Liver (tissue), 8 donors: ENCODE measurements at regions not wholly inside any gene's neighbourhood (a gene's known extent, or its start where the extent isn't known, plus 50 kb on each side); places are given as distances from the start of the nearest gene placed in this dataset.

ENCODE experiments used
- DNase-seq: peaks from one replicate; pipeline ENCODE4 v3.0.0-alpha.2; 2017; ENCODE audit warnings: low spot score
- H3K27ac ChIP-seq, 2 donors: one replicate each; pipeline ENCODE4 v1.7.0; 2013; ENCODE audit warnings: inconsistent platforms in 2 of 2, low read length in 2 of 2, control low read depth in 1 of 2, low read depth in 1 of 2, mild to moderate bottlenecking in 1 of 2
- H3K27me3 ChIP-seq, 4 donors: one replicate each; pipeline versions ENCODE4 v1.6.1 to v1.7.0; 2013; ENCODE audit warnings: low read length in 3 of 4, inconsistent platforms in 1 of 4, mild to moderate bottlenecking in 1 of 4, moderate library complexity in 1 of 4; ENCODE audit not compliant: control insufficient read depth in 4 of 4, insufficient read depth in 4 of 4
- H3K36me3 ChIP-seq, 4 donors: one replicate each; pipeline versions ENCODE4 v1.6.1 to v1.7.0; 2013; ENCODE audit warnings: low read length in 3 of 4, mild to moderate bottlenecking in 3 of 4, low read depth in 1 of 4, moderate library complexity in 1 of 4; ENCODE audit not compliant: control insufficient read depth in 4 of 4, insufficient read depth in 3 of 4
- H3K4me1 ChIP-seq, 4 donors: one replicate each; pipeline versions ENCODE4 v1.6.1 to v1.7.0; 2013; ENCODE audit warnings: low read length in 3 of 4, mild to moderate bottlenecking in 3 of 4, moderate library complexity in 1 of 4; ENCODE audit not compliant: control insufficient read depth in 4 of 4, insufficient read depth in 4 of 4
- H3K4me3 ChIP-seq, 3 donors: one replicate each; pipeline versions ENCODE4 v1.6.1 to v1.7.0; 2013; ENCODE audit warnings: low read length in 3 of 3, control low read depth in 1 of 3, low read depth in 1 of 3, mild to moderate bottlenecking in 1 of 3
- H3K9ac ChIP-seq, 2 donors: one replicate each; pipeline ENCODE4 v1.7.0; 2013; ENCODE audit warnings: low read length in 2 of 2, mild to moderate bottlenecking in 2 of 2, moderate library complexity in 2 of 2, control low read depth in 1 of 2, low read depth in 1 of 2
- H3K9me3 ChIP-seq, 4 donors: one replicate each; pipeline versions ENCODE4 v1.6.1 to v1.7.0; 2013; ENCODE audit warnings: low read length in 3 of 4; ENCODE audit not compliant: control insufficient read depth in 4 of 4
- ATF3 ChIP-seq: IDR thresholded peaks from 2 replicates; pipeline ENCODE4 v1.6.1; 2016; ENCODE audit warnings: antibody characterized with exemption
- CTCF ChIP-seq: fragments of 150-350 bp; IDR thresholded peaks from 2 replicates; pipeline ENCODE4 v1.5.1; 2017; ENCODE audit warnings: improper control_type of control experiment, low read depth, low read length; ENCODE audit not compliant: missing input control
- EGR1 ChIP-seq, 2 donors: IDR thresholded peaks; 2 replicates each; pipeline ENCODE4 v1.6.1; 2016 to 2018; ENCODE audit warnings: antibody characterized with exemption in 2 of 2, low read depth in 2 of 2
- FOXA1 ChIP-seq: IDR thresholded peaks from 2 replicates; pipeline ENCODE4 v1.6.1; 2016; ENCODE audit warnings: antibody characterized with exemption
- FOXA2 ChIP-seq: IDR thresholded peaks from 2 replicates; pipeline ENCODE4 v1.6.1; 2016; ENCODE audit warnings: antibody characterized with exemption
- GABPA ChIP-seq, 2 donors: IDR thresholded peaks in 1 of 2; conservative IDR thresholded peaks in 1 of 2; 2 replicates each; pipeline ENCODE4 v1.6.1; 2016; ENCODE audit warnings: antibody characterized with exemption in 2 of 2, mild to moderate bottlenecking in 1 of 2, moderate library complexity in 1 of 2
- HNF4A ChIP-seq, 2 donors: conservative IDR thresholded peaks; 2 replicates each; pipeline ENCODE4 v1.6.1; 2016; ENCODE audit warnings: antibody characterized with exemption in 2 of 2, mild to moderate bottlenecking in 2 of 2
- HNF4G ChIP-seq: IDR thresholded peaks from 2 replicates; pipeline ENCODE4 v1.6.1; 2016; ENCODE audit warnings: antibody characterized with exemption
- JUND ChIP-seq, 2 donors: IDR thresholded peaks; 2 replicates each; pipeline ENCODE4 v1.6.1; 2016; ENCODE audit warnings: antibody characterized with exemption in 2 of 2
- NR2F2 ChIP-seq: IDR thresholded peaks from 2 replicates; pipeline ENCODE4 v1.6.1; 2016; ENCODE audit warnings: antibody characterized with exemption
- RAD21 ChIP-seq, 2 donors: IDR thresholded peaks; 2 replicates each; pipeline ENCODE4 v1.6.1; 2016; ENCODE audit warnings: antibody characterized with exemption in 2 of 2, mild to moderate bottlenecking in 2 of 2
- REST ChIP-seq: IDR thresholded peaks from 2 replicates; pipeline ENCODE4 v1.6.1; 2016; ENCODE audit warnings: antibody characterized with exemption, mild to moderate bottlenecking
- RXRA ChIP-seq, 2 donors: IDR thresholded peaks; 2 replicates each; pipeline ENCODE4 v1.6.1; 2017 to 2018; ENCODE audit warnings: antibody characterized with exemption in 2 of 2, mild to moderate bottlenecking in 1 of 2
- SP1 ChIP-seq: IDR thresholded peaks from 2 replicates; pipeline ENCODE4 v1.6.1; 2018; ENCODE audit warnings: antibody characterized with exemption, mild to moderate bottlenecking
- TAF1 ChIP-seq: conservative IDR thresholded peaks from 2 replicates; pipeline ENCODE4 v1.6.1; 2016; ENCODE audit warnings: antibody characterized with exemption, mild to moderate bottlenecking
- YY1 ChIP-seq: IDR thresholded peaks from 2 replicates; pipeline ENCODE4 v1.6.1; 2016; ENCODE audit warnings: antibody characterized with exemption, mild to moderate bottlenecking
- whole genome bisulfite sequencing: extraction: QIAGEN DNeasy Blood & Tissue Kit; methylation state at CpG from one replicate; pipeline ENCODE4 v1.1.7; 2013; 5-methylcytosine and 5-hydroxymethylcytosine counted together
- TF ChIP-seq, protein P1 (sequence below): IDR thresholded peaks from 2 replicates; pipeline ENCODE4 v1.6.1; 2016; ENCODE audit warnings: antibody characterized with exemption
- TF ChIP-seq, protein P2 (sequence below): IDR thresholded peaks from 2 replicates; pipeline ENCODE4 v1.6.1; 2016; ENCODE audit warnings: antibody characterized with exemption
- donor health status: healthy.
- donor health status: healthy.
- donor health status: healthy.
- donor health status: healthy.
- donor health status: healthy.

DNA sequence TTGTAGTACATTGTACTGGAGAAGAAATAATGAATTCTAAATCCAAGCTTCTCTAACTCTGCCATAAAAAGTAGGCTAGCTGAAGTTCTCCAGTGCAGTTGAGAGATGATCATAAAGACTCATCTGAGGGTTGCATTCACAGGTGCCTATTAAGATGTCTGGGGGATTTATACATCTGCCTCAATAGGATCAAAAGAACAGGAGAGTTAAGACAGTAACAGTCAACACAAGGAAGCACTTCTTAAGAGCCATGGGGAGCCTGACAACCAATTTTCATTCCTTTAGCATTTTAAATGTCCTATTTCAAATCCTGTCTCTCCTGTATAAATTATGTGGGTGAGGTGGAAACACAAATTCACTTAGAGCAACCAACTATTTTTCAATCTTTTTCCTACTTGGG lies 432.4 kb upstream of the NWD2 start (continued):
- TF ChIP-seq CTCF (no peak), TAF1 (no peak)

DNA sequence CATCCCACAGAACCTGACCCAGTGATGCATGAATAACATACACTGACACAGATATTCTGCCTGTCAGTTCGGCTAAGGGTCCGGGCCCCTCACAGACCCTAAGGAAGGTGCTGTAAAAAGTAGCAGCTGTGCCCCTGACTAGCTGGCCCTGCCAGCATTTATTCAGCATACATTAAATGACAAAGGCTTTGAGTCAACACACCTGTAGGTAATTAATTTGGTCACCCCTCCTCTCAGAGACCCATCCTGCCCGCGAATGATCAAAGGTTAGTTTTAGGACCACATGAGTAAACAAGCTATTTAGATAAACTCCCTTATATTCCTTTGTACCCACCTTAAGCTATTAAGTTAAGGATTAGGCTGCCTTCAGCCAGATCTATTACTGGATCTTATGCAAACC lies 429.0 kb upstream of the NWD2 start:
- H3K36me3 ChIP-seq: no peaks in the 10 kb centered on the region
- no peaks in the 10 kb centered on the region for H3K27me3 ChIP-seq
- no peak for DNase-seq
- no peaks in the 10 kb centered on the region for H3K4me1 ChIP-seq
- H3K9me3 ChIP-seq: peaks cover 0 to 1% (median 0%) of the 10 kb centered on the region in 4 donors
- H3K4me3 ChIP-seq: no peak overlapping the region
- TF ChIP-seq SP1 (no peak), FOXA2 (no peak), NR2F2 (no peak), YY1 (no peak), HNF4G (no peak), ATF3 (no peak), RXRA (IDR thresholded peaks at IDR 0.05) (no peak), RAD21 (IDR thresholded peaks at IDR 0.05) (no peak), JUND (IDR thresholded peaks at IDR 0.05) (no peak), FOXA1 (no peak), GABPA (IDR thresholded peaks at IDR 0.05 in 1 of 2, conservative IDR thresholded peaks at IDR 0.05 in 1 of 2) (no peak), REST (no peak), TAF1 (no peak), CTCF (no peak), HNF4A (conservative IDR thresholded peaks at IDR 0.05) (no peak), EGR1 (IDR thresholded peaks at IDR 0.05; ENCODE audit: low read depth in 2 of 2) (no peak)
- TF ChIP-seq, protein P1, sequence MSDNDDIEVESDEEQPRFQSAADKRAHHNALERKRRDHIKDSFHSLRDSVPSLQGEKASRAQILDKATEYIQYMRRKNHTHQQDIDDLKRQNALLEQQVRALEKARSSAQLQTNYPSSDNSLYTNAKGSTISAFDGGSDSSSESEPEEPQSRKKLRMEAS: no peak
- TF ChIP-seq, protein P2, sequence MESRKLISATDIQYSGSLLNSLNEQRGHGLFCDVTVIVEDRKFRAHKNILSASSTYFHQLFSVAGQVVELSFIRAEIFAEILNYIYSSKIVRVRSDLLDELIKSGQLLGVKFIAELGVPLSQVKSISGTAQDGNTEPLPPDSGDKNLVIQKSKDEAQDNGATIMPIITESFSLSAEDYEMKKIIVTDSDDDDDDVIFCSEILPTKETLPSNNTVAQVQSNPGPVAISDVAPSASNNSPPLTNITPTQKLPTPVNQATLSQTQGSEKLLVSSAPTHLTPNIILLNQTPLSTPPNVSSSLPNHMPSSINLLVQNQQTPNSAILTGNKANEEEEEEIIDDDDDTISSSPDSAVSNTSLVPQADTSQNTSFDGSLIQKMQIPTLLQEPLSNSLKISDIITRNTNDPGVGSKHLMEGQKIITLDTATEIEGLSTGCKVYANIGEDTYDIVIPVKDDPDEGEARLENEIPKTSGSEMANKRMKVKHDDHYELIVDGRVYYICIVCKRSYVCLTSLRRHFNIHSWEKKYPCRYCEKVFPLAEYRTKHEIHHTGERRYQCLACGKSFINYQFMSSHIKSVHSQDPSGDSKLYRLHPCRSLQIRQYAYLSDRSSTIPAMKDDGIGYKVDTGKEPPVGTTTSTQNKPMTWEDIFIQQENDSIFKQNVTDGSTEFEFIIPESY: no peak
- WGBS: 71% methylated on average over 4 of the region's 4 CpGs
- no peak overlapping the region for H3K9ac ChIP-seq
- no peak overlapping the region for H3K27ac ChIP-seq
